PC-3 (cell line): ENCODE measurements at regions not wholly inside any gene's neighbourhood (a gene's known extent, or its start where the extent isn't known, plus 50 kb on each side); places are given as distances from the start of the nearest gene placed in this dataset.

ENCODE experiments used
- ATAC-seq: fragments of 200-7000 bp; cut with Tn5 transposase; 2 replicates; pipeline ENCODE4 v1.9.1; 2020; ENCODE audit warnings: mild to moderate bottlenecking, moderate library complexity
- BruUV-seq: library from RNA; stranded (reverse); fragments of 400-500 nt; replicated peaks from 2 replicates; lab custom pipeline; 2021; lab: Mats Ljungman, UMichigan
- CTCF ChIA-PET: fragments of 300-600 bp; sonication (Branson Sonifier 250); formaldehyde crosslinking; loops from one replicate; lab custom pipeline; 2022; ENCODE audit warnings: antibody characterized with exemption; lab: Charles Lee
- POLR2A ChIA-PET: fragments of 300-600 bp; sonication (Branson Sonifier 250); formaldehyde crosslinking; loops from one replicate; lab custom pipeline; 2022; ENCODE audit warnings: antibody characterized with exemption; ENCODE audit not compliant: unreplicated experiment; lab: Charles Lee
- DNase-seq: peaks from one replicate; pipeline ENCODE4 v3.0.0-alpha.2; 2015
- H2AFZ ChIP-seq: fragments of 300-600 bp; sonication (generic); 2 replicates; pipeline ENCODE4 v1.6.0; 2016; ENCODE audit warnings: antibody characterized with exemption, low read length
- H3F3A ChIP-seq: fragments of 300-600 bp; sonication (generic); one replicate; pipeline ENCODE4 v1.6.0; 2017; ENCODE audit warnings: antibody characterized with exemption, low read length, control low read depth, mild to moderate bottlenecking; ENCODE audit not compliant: unreplicated experiment
- H3K27ac ChIP-seq: fragments of 300-600 bp; sonication (generic); 2 replicates; pipeline ENCODE4 v1.5.1; 2016; ENCODE audit warnings: mild to moderate bottlenecking, low read length
- H3K27me3 ChIP-seq: fragments of 300-600 bp; sonication (generic); 2 replicates; pipeline ENCODE4 v1.6.1; 2016; ENCODE audit warnings: low read length, mixed read lengths
- H3K36me3 ChIP-seq: fragments of 300-600 bp; sonication (generic); 2 replicates; pipeline ENCODE4 v1.6.1; 2016; ENCODE audit warnings: low read depth, mixed run types, low read length, mixed read lengths
- H3K4me1 ChIP-seq: fragments of 300-600 bp; sonication (generic); 2 replicates; pipeline ENCODE4 v1.5.1; 2016; ENCODE audit warnings: low read length; ENCODE audit not compliant: insufficient read depth
- H3K4me2 ChIP-seq: fragments of 300-600 bp; sonication (generic); 2 replicates; pipeline ENCODE4 v1.6.0; 2016; ENCODE audit warnings: low read length
- H3K4me3 ChIP-seq: fragments of 300-600 bp; sonication (generic); 2 replicates; pipeline ENCODE4 v1.5.1; 2016; ENCODE audit warnings: mild to moderate bottlenecking, low read length, mixed read lengths
- H3K79me2 ChIP-seq: fragments of 300-600 bp; sonication (generic); 2 replicates; pipeline ENCODE4 v1.6.1; 2017; ENCODE audit warnings: low read length, mixed read lengths
- H3K9ac ChIP-seq: fragments of 300-600 bp; sonication (generic); 2 replicates; pipeline ENCODE4 v1.6.0; 2016; ENCODE audit warnings: mild to moderate bottlenecking, low read length
- H3K9me2 ChIP-seq: fragments of 300-600 bp; sonication (generic); replicated peaks from 2 replicates; pipeline ENCODE4 v1.6.1; 2016; ENCODE audit warnings: mixed run types, low read length, mixed read lengths
- H3K9me3 ChIP-seq: fragments of 300-600 bp; sonication (generic); 2 replicates; pipeline ENCODE4 v1.6.1; 2016; ENCODE audit warnings: low read length, mixed read lengths
- H4K20me1 ChIP-seq: fragments of 300-600 bp; sonication (generic); 2 replicates; pipeline ENCODE4 v1.6.1; 2016; ENCODE audit warnings: low read length, mixed read lengths
- EZH2 ChIP-seq: fragments of 300-600 bp; sonication (generic); IDR thresholded peaks from one replicate; pipeline ENCODE4 v1.6.1; 2017; ENCODE audit warnings: antibody characterized with exemption, mild to moderate bottlenecking, low read length; ENCODE audit not compliant: unreplicated experiment
- EZH2phosphoT487 ChIP-seq: fragments of 300-600 bp; sonication (generic); IDR thresholded peaks from 2 replicates; pipeline ENCODE4 v1.6.1; 2018; ENCODE audit warnings: mild to moderate bottlenecking, antibody characterized with exemption, low read length, borderline replicate concordance
- intact Hi-C: fragments of 100-400 bp; cut with micrococcal nuclease; formaldehyde crosslinking; loops from 2 replicates; pipeline ENCODE4 v1.9.0; 2023
- TF ChIP-seq, protein P1 (sequence below): fragments of 300-600 bp; sonication (generic); conservative IDR thresholded peaks from 2 replicates; pipeline ENCODE4 v1.5.1; 2017; ENCODE audit warnings: antibody characterized with exemption, low read depth, mild to moderate bottlenecking, low read length

DNA sequence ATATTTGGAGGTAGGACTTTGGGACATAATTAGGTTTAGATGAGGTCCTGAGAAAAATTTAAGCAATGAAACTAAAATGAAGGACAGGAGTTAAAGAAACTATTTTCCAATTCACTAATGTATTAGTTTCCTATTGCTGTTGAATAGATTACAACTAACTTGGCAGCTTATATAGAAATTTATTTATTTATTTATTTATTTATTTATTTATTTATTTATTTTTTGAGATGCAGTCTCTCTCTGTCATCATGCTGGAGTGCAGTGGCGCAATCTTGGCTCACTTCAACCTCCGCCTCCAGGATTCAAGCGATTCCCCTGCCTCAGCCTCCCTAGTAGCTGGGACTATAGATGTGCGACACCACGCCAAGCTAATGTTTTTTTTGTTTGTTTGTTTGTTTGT is 182.4 kb upstream of the ADCY2 start:
- BruUV-seq = no TSS peak
- ATAC-seq (no peak), DNase-seq (no peak)
- no peak for TF ChIP-seq EZH2
- TF ChIP-seq EZH2phosphoT487 = no peak
- TF ChIP-seq, protein P1, sequence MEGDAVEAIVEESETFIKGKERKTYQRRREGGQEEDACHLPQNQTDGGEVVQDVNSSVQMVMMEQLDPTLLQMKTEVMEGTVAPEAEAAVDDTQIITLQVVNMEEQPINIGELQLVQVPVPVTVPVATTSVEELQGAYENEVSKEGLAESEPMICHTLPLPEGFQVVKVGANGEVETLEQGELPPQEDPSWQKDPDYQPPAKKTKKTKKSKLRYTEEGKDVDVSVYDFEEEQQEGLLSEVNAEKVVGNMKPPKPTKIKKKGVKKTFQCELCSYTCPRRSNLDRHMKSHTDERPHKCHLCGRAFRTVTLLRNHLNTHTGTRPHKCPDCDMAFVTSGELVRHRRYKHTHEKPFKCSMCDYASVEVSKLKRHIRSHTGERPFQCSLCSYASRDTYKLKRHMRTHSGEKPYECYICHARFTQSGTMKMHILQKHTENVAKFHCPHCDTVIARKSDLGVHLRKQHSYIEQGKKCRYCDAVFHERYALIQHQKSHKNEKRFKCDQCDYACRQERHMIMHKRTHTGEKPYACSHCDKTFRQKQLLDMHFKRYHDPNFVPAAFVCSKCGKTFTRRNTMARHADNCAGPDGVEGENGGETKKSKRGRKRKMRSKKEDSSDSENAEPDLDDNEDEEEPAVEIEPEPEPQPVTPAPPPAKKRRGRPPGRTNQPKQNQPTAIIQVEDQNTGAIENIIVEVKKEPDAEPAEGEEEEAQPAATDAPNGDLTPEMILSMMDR = no peak
- H2AFZ ChIP-seq = no peak overlapping the region
- H3K9me3 ChIP-seq = 0 out of 2 replicates have a peak, but pooled peaks cover 8% of the 10 kb centered on the region
- H3K36me3 ChIP-seq = no peaks in the 10 kb centered on the region
- no peak overlapping the region for H3K4me2 ChIP-seq
- no peak overlapping the region for H3K9ac ChIP-seq
- H4K20me1 ChIP-seq = no peaks in the 10 kb centered on the region
- no peaks in the 10 kb centered on the region for H3K79me2 ChIP-seq
- H3K9me2 ChIP-seq = no peaks in the 10 kb centered on the region
- no peak overlapping the region for H3K27ac ChIP-seq
- intact Hi-C loops = no loop called here
- POLR2A ChIA-PET = no interaction called here
- no peaks in the 10 kb centered on the region for H3F3A ChIP-seq
- H3K4me3 ChIP-seq = no peak overlapping the region
- H3K4me1 ChIP-seq = no peaks in the 10 kb centered on the region
- H3K27me3 ChIP-seq = no peaks in the 10 kb centered on the region
- CTCF ChIA-PET = no interaction called here

DNA sequence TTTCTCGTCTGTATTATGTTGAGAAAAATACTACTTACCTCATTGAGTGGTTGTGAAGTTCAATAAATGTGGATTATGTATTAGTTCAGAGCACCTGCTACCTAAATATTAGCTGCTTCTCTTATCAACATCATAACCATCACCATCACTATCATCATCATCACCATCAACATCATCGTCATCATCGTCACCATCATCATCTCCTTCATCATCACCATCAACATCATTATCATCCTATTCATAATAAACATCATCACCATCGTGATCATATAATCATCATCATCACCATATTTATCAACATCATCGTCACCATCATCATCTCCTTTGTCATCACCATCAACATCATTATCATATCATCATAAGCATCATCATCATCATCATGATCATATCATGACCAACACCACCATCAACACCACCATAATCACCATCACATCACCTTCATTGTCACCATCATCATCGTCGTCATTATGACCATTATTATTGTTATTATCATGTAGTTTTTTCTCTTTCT is 181.0 kb upstream of the ADCY2 start:
- intact Hi-C loops = no loop called here
- ATAC-seq (no peak), DNase-seq (no peak)
- Histone ChIP-seq H2AFZ (no peak overlapping the region), H3K4me1 (no peaks in the 10 kb centered on the region), H4K20me1 (no peaks in the 10 kb centered on the region), H3K79me2 (no peaks in the 10 kb centered on the region), H3K4me2 (no peak overlapping the region), H3K9me2 (no peaks in the 10 kb centered on the region), H3K27me3 (no peaks in the 10 kb centered on the region), H3K36me3 (no peaks in the 10 kb centered on the region), H3K27ac (no peak overlapping the region), H3K9me3 (0 out of 2 replicates have a peak, but pooled peaks cover 8% of the 10 kb centered on the region), H3K4me3 (no peak overlapping the region), H3K9ac (no peak overlapping the region), H3F3A (no peaks in the 10 kb centered on the region)
- BruUV-seq = no TSS peak
- POLR2A ChIA-PET = no interaction called here
- CTCF ChIA-PET = no interaction called here
- TF ChIP-seq EZH2phosphoT487 (no peak), EZH2 (no peak)
- TF ChIP-seq, protein P1 = no peak

GRCh38 chr5:7218141-7218540 is 177.8 kb upstream of the ADCY2 start:
- Histone ChIP-seq H4K20me1 (no peaks in the 10 kb centered on the region), H3K79me2 (no peaks in the 10 kb centered on the region), H3K27me3 (peaks cover 6% of the 10 kb centered on the region; the same call in 1 of the 2 replicates), H3K4me2 (no peak overlapping the region), H3K36me3 (no peaks in the 10 kb centered on the region), H2AFZ (no peak overlapping the region), H3K9ac (no peak overlapping the region), H3K9me2 (no peaks in the 10 kb centered on the region), H3K4me1 (no peaks in the 10 kb centered on the region), H3F3A (no peaks in the 10 kb centered on the region), H3K27ac (no peak overlapping the region), H3K9me3 (0 out of 2 replicates have a peak, but pooled peaks cover 8% of the 10 kb centered on the region), H3K4me3 (no peak overlapping the region)
- DNase-seq (no peak), ATAC-seq (no peak)
- intact Hi-C loops = no loop called here
- BruUV-seq = no TSS peak
- ChIA-PET CTCF (no interaction called here), POLR2A (no interaction called here)
- TF ChIP-seq, protein P1 = no peak
- TF ChIP-seq EZH2phosphoT487 (no peak), EZH2 (no peak)
